Left lung (tissue), 4 donors: ENCODE measurements at regions not wholly inside any gene's neighbourhood (a gene's known extent, or its start where the extent isn't known, plus 50 kb on each side); places are given as distances from the start of the nearest gene placed in this dataset.
"Not testable (repeated sequence)": the region's sequence is repeated elsewhere in the genome, so short reads cannot be mapped to it uniquely, and the experiment has no call there.

Source experiments
- ATAC-seq: fragments of 200-7000 bp; cut with Tn5 transposase; one replicate; pipeline ENCODE4 v1.9.1; 2020; ENCODE audit warnings: moderate library complexity
- DNase-seq, 4 donors: peaks; one replicate each; pipeline ENCODE4 v3.0.0-alpha.2; 2013 to 2020
- H3K27ac ChIP-seq, 2 donors: fragments of 200-600 bp; sonication (generic) in 1 of 2; one replicate each; pipeline versions ENCODE4 v1.5.0 to v1.8.0; 2020 to 2021
- H3K27me3 ChIP-seq, 2 donors: fragments of 200-600 bp; sonication (generic) in 1 of 2; one replicate each; pipeline versions ENCODE4 v1.5.0 to v1.8.0; 2020 to 2021
- H3K36me3 ChIP-seq, 2 donors: fragments of 200-600 bp; sonication (generic) in 1 of 2; one replicate each; pipeline versions ENCODE4 v1.5.0 to v1.8.0; 2020 to 2021
- H3K4me1 ChIP-seq, 2 donors: fragments of 200-600 bp; one replicate each; pipeline ENCODE4 v1.8.0; 2021
- H3K4me3 ChIP-seq, 2 donors: fragments of 200-600 bp; sonication (generic) in 1 of 2; one replicate each; pipeline versions ENCODE4 v1.5.0 to v1.8.0; 2020 to 2021; ENCODE audit warnings: mild to moderate bottlenecking in 1 of 2
- H3K9me3 ChIP-seq, 2 donors: fragments of 200-600 bp; sonication (generic) in 1 of 2; one replicate each; pipeline versions ENCODE4 v1.5.0 to v1.8.0; 2020 to 2021
- CTCF ChIP-seq, 2 donors: fragments of 200-600 bp; sonication (generic) in 1 of 2; IDR thresholded peaks; one replicate each; pipeline versions ENCODE4 v1.5.0 to v1.8.0; 2021; ENCODE audit warnings: antibody characterized with exemption in 2 of 2
- intact Hi-C, 2 donors: fragments of 100-400 bp; cut with DNase I; formaldehyde crosslinking; loops; one replicate each; pipeline versions ENCODE4 v1.11.2 to v1.14.2; 2022
- donor health status: DM: no; HTN: yes; CAD: no.
- donor health status: DM: no; HTN: no; CAD: no.

- H3K27ac ChIP-seq, result no peak overlapping the region
- no peaks in the 10 kb centered on the region for H3K36me3 ChIP-seq
- DNase-seq (no peak), ATAC-seq (no peak)
- intact Hi-C loops, result no loop called here
- H3K4me3 ChIP-seq, result no peak overlapping the region
- peaks cover 0 to 21% of the 10 kb centered on the region in 2 donors for H3K27me3 ChIP-seq
- no peaks in the 10 kb centered on the region for H3K4me1 ChIP-seq
- H3K9me3 ChIP-seq, result no peaks in the 10 kb centered on the region
- no peak for TF ChIP-seq CTCF (IDR thresholded peaks at IDR 0.05)
Observed at GRCh38 chr15:68492855-68493254, 60.9 kb upstream of the ITGA11 start.

- no peak overlapping the region for H3K27ac ChIP-seq
- ATAC-seq (no peak), DNase-seq (no peak)
- H3K4me3 ChIP-seq, result no peak overlapping the region
- intact Hi-C loops, result no loop called here
- H3K4me1 ChIP-seq, result no peaks in the 10 kb centered on the region
- H3K36me3 ChIP-seq, result no peaks in the 10 kb centered on the region
- H3K9me3 ChIP-seq, result no peaks in the 10 kb centered on the region
- TF ChIP-seq CTCF (IDR thresholded peaks at IDR 0.05), result no peak
- peaks cover 0 to 21% of the 10 kb centered on the region in 2 donors for H3K27me3 ChIP-seq
Observed at GRCh38 chr15:68493629-68494028, 61.7 kb upstream of the ITGA11 start.

GRCh38 chr15:68494573-68495110 is 62.7 kb upstream of the ITGA11 start:
- intact Hi-C loops, result no loop called here
- Histone ChIP-seq H3K9me3 (no peaks in the 10 kb centered on the region), H3K4me3 (no peak overlapping the region), H3K36me3 (no peaks in the 10 kb centered on the region), H3K27ac (no peak overlapping the region), H3K4me1 (no peaks in the 10 kb centered on the region), H3K27me3 (peaks cover 0 to 21% of the 10 kb centered on the region in 2 donors)
- ATAC-seq (no peak), DNase-seq (no peak)
- no peak for TF ChIP-seq CTCF (IDR thresholded peaks at IDR 0.05)

GRCh38 chr15:68495221-68495950 is 63.4 kb upstream of the ITGA11 start:
- no peak overlapping the region for H3K27ac ChIP-seq
- DNase-seq (no peak), ATAC-seq (no peak)
- H3K4me3 ChIP-seq, result no peak overlapping the region
- H3K9me3 ChIP-seq, result no peaks in the 10 kb centered on the region
- intact Hi-C loops, result no loop called here
- no peaks in the 10 kb centered on the region for H3K36me3 ChIP-seq
- peaks cover 0 to 17% of the 10 kb centered on the region in 2 donors for H3K27me3 ChIP-seq
- H3K4me1 ChIP-seq, result no peaks in the 10 kb centered on the region
- no peak for TF ChIP-seq CTCF (IDR thresholded peaks at IDR 0.05)

GRCh38 chr15:68495981-68496705 is 64.2 kb upstream of the ITGA11 start:
- Histone ChIP-seq H3K27me3 (peaks cover 0 to 11% of the 10 kb centered on the region in 2 donors), H3K27ac (no peak overlapping the region), H3K4me3 (no peak overlapping the region), H3K9me3 (no peaks in the 10 kb centered on the region), H3K36me3 (no peaks in the 10 kb centered on the region), H3K4me1 (no peaks in the 10 kb centered on the region)
- intact Hi-C loops, result no loop called here
- ATAC-seq (no peak), DNase-seq (no peak)
- TF ChIP-seq CTCF (IDR thresholded peaks at IDR 0.05), result no peak

GRCh38 chr15:68496751-68497150 is 64.8 kb upstream of the ITGA11 start:
- H3K27ac ChIP-seq, intact Hi-C loops, DNase-seq, H3K36me3 ChIP-seq, H3K4me1 ChIP-seq, H3K9me3 ChIP-seq, ATAC-seq, H3K4me3 ChIP-seq, H3K27me3 ChIP-seq: not testable (repeated sequence)
